Esophagus (tissue), 2 donors: ENCODE measurements at regions not wholly inside any gene's neighbourhood (a gene's known extent, or its start where the extent isn't known, plus 50 kb on each side); places are given as distances from the start of the nearest gene placed in this dataset.
A peak's percentile ranks its signal among the peaks of the same experiment; 100 is the strongest.

Experiments used
- H3K27ac ChIP-seq, 2 donors: one replicate each; pipeline ENCODE4 v1.5.1; 2013; ENCODE audit warnings: low read depth in 2 of 2, mild to moderate bottlenecking in 2 of 2, inconsistent platforms in 1 of 2, low read length in 1 of 2, moderate library complexity in 1 of 2
- H3K27me3 ChIP-seq, 2 donors: one replicate each; pipeline ENCODE4 v1.6.1; 2013; ENCODE audit warnings: low read length in 2 of 2, control low read depth in 1 of 2, mild to moderate bottlenecking in 1 of 2; ENCODE audit not compliant: insufficient read depth in 2 of 2, control insufficient read depth in 1 of 2
- H3K36me3 ChIP-seq, 2 donors: one replicate each; pipeline ENCODE4 v1.6.1; 2013; ENCODE audit warnings: low read length in 1 of 2; ENCODE audit not compliant: control insufficient read depth in 2 of 2, insufficient read depth in 2 of 2
- H3K4me1 ChIP-seq, 2 donors: one replicate each; pipeline ENCODE4 v1.6.1; 2013; ENCODE audit warnings: low read length in 1 of 2; ENCODE audit not compliant: control insufficient read depth in 2 of 2, insufficient read depth in 2 of 2
- H3K4me3 ChIP-seq, 2 donors: one replicate each; pipeline ENCODE4 v1.5.1; 2013; ENCODE audit warnings: low read length in 2 of 2, mild to moderate bottlenecking in 2 of 2, low read depth in 1 of 2, moderate library complexity in 1 of 2
- H3K9me3 ChIP-seq, 2 donors: one replicate each; pipeline ENCODE4 v1.6.1; 2013; ENCODE audit warnings: mild to moderate bottlenecking in 2 of 2, low read depth in 1 of 2, low read length in 1 of 2, moderate library complexity in 1 of 2; ENCODE audit not compliant: control insufficient read depth in 2 of 2, insufficient read depth in 1 of 2
- WGBS, 2 donors: extraction: QIAGEN DNeasy Blood & Tissue Kit; methylation state at CpG; one replicate each; pipeline ENCODE4 v1.1.7; 2013; 5-methylcytosine and 5-hydroxymethylcytosine counted together
- donor health status: healthy with polysubstance abuse.
- donor health status: Bipolar disorder and iron deficiency.

- Histone ChIP-seq H3K4me3 (no peak overlapping the region), H3K27me3 (no peaks in the 10 kb centered on the region), H3K36me3 (no peaks in the 10 kb centered on the region), H3K27ac (no peak overlapping the region), H3K9me3 (no peaks in the 10 kb centered on the region), H3K4me1 (no peaks in the 10 kb centered on the region)
- 90 to 100% methylated on average over 1 of the region's 1 CpG for WGBS, 2 donors
Observed at GRCh38 chr6:71103641-71104040, 146.8 kb upstream of the B3GAT2 start.

- Histone ChIP-seq H3K4me3 (no peak overlapping the region), H3K27me3 (no peaks in the 10 kb centered on the region), H3K27ac (peak overlapping the region in 1 of 2 donors; percentile 4), H3K36me3 (no peaks in the 10 kb centered on the region), H3K9me3 (no peaks in the 10 kb centered on the region), H3K4me1 (no peaks in the 10 kb centered on the region)
- 73 to 80% methylated on average over 3 of the region's 3 CpGs for WGBS, 2 donors
Observed at GRCh38 chr6:71106276-71106675, 149.4 kb upstream of the B3GAT2 start.

- Histone ChIP-seq H3K9me3 (no peaks in the 10 kb centered on the region), H3K4me1 (no peaks in the 10 kb centered on the region), H3K4me3 (no peak overlapping the region), H3K27me3 (no peaks in the 10 kb centered on the region), H3K27ac (peak overlapping the region in 1 of 2 donors; percentile 1), H3K36me3 (no peaks in the 10 kb centered on the region)
- WGBS, 2 donors, result 8 to 32% methylated on average over 6 of the region's 6 CpGs
Observed at GRCh38 chr6:71107911-71108420, 151.1 kb upstream of the B3GAT2 start.

GRCh38 chr6:71114544-71114943 lies 157.7 kb upstream of the B3GAT2 start:
- H3K4me3 ChIP-seq, result no peak overlapping the region
- WGBS, 2 donors, result 22 to 25% methylated on average over 4 of the region's 4 CpGs
- H3K36me3 ChIP-seq, result no peaks in the 10 kb centered on the region
- H3K4me1 ChIP-seq, result no peaks in the 10 kb centered on the region
- H3K27me3 ChIP-seq, result no peaks in the 10 kb centered on the region
- no peaks in the 10 kb centered on the region for H3K9me3 ChIP-seq
- no peak overlapping the region for H3K27ac ChIP-seq

- Histone ChIP-seq H3K4me1 (no peaks in the 10 kb centered on the region), H3K27ac (no peak overlapping the region), H3K36me3 (no peaks in the 10 kb centered on the region), H3K4me3 (no peak overlapping the region), H3K9me3 (no peaks in the 10 kb centered on the region), H3K27me3 (no peaks in the 10 kb centered on the region)
Observed at GRCh38 chr6:71114986-71115385, 158.1 kb upstream of the B3GAT2 start.

GRCh38 chr6:71119560-71119959 lies 162.7 kb upstream of the B3GAT2 start:
- Histone ChIP-seq H3K36me3 (no peaks in the 10 kb centered on the region), H3K27me3 (no peaks in the 10 kb centered on the region), H3K4me3 (no peak overlapping the region), H3K4me1 (no peaks in the 10 kb centered on the region), H3K9me3 (no peaks in the 10 kb centered on the region), H3K27ac (no peak overlapping the region)
- 50 to 58% methylated on average over 1 of the region's 1 CpG for WGBS, 2 donors

GRCh38 chr6:71123051-71123450 lies 165.6 kb upstream of the OGFRL1 start:
- H3K4me3 ChIP-seq, result no peak overlapping the region
- no peak overlapping the region for H3K27ac ChIP-seq
- 84 to 87% methylated on average over 1 of the region's 1 CpG for WGBS, 2 donors
- no peaks in the 10 kb centered on the region for H3K9me3 ChIP-seq
- no peaks in the 10 kb centered on the region for H3K4me1 ChIP-seq
- no peaks in the 10 kb centered on the region for H3K27me3 ChIP-seq
- H3K36me3 ChIP-seq, result no peaks in the 10 kb centered on the region

GRCh38 chr6:71124340-71124739 lies 164.3 kb upstream of the OGFRL1 start:
- Histone ChIP-seq H3K4me3 (no peak overlapping the region), H3K9me3 (no peaks in the 10 kb centered on the region), H3K36me3 (no peaks in the 10 kb centered on the region), H3K27ac (no peak overlapping the region), H3K4me1 (no peaks in the 10 kb centered on the region), H3K27me3 (no peaks in the 10 kb centered on the region)
- WGBS, 2 donors, result 67% methylated on average over 3 of the region's 3 CpGs

- Histone ChIP-seq H3K9me3 (no peaks in the 10 kb centered on the region), H3K27me3 (no peaks in the 10 kb centered on the region), H3K4me1 (no peaks in the 10 kb centered on the region), H3K4me3 (no peak overlapping the region), H3K36me3 (no peaks in the 10 kb centered on the region), H3K27ac (no peak overlapping the region)
Observed at GRCh38 chr6:71125216-71125615, 163.4 kb upstream of the OGFRL1 start.

GRCh38 chr6:71126506-71126905 lies 162.1 kb upstream of the OGFRL1 start:
- Histone ChIP-seq H3K27ac (no peak overlapping the region), H3K36me3 (no peaks in the 10 kb centered on the region), H3K27me3 (no peaks in the 10 kb centered on the region), H3K9me3 (no peaks in the 10 kb centered on the region), H3K4me3 (no peak overlapping the region), H3K4me1 (no peaks in the 10 kb centered on the region)
- 50 to 66% methylated on average over 1 of the region's 1 CpG for WGBS, 2 donors
